AG09309 (cell line): ENCODE measurements at regions not wholly inside any gene's neighbourhood (a gene's known extent, or its start where the extent isn't known, plus 50 kb on each side); places are given as distances from the start of the nearest gene placed in this dataset.
"Not testable (repeated sequence)": the region's sequence is repeated elsewhere in the genome, so short reads cannot be mapped to it uniquely, and the experiment has no call there.

ENCODE experiments used
- DNase-seq: peaks from one replicate; pipeline ENCODE4 v3.0.0-alpha.2; 2010; ENCODE audit warnings: low read depth
- H3K4me3 ChIP-seq: 2 replicates; pipeline ENCODE4 v1.5.1; 2011; ENCODE audit warnings: mild to moderate bottlenecking, low read depth, low read length, moderate library complexity; ENCODE audit not compliant: control insufficient read depth
- CTCF ChIP-seq: IDR thresholded peaks from 2 replicates; pipeline ENCODE4 v1.5.1; 2011; ENCODE audit warnings: mild to moderate bottlenecking, low read depth, low read length, inconsistent platforms; ENCODE audit not compliant: insufficient read depth, control insufficient read depth; ENCODE audit errors: missing control alignments

GRCh38 chr3:132124096-132124495, 89.3 kb upstream of the CPNE4 start:
- H3K4me3 ChIP-seq = no peak overlapping the region
- no peak for TF ChIP-seq CTCF
- DNase-seq = no peak

GRCh38 chr3:132124651-132125284, 90.0 kb upstream of the CPNE4 start:
- TF ChIP-seq CTCF = no peak
- no peak for DNase-seq
- H3K4me3 ChIP-seq = no peak overlapping the region

- DNase-seq = peak; percentile 73
Observed at GRCh38 chr3:132134611-132135010, 99.8 kb upstream of the CPNE4 start.

DNA sequence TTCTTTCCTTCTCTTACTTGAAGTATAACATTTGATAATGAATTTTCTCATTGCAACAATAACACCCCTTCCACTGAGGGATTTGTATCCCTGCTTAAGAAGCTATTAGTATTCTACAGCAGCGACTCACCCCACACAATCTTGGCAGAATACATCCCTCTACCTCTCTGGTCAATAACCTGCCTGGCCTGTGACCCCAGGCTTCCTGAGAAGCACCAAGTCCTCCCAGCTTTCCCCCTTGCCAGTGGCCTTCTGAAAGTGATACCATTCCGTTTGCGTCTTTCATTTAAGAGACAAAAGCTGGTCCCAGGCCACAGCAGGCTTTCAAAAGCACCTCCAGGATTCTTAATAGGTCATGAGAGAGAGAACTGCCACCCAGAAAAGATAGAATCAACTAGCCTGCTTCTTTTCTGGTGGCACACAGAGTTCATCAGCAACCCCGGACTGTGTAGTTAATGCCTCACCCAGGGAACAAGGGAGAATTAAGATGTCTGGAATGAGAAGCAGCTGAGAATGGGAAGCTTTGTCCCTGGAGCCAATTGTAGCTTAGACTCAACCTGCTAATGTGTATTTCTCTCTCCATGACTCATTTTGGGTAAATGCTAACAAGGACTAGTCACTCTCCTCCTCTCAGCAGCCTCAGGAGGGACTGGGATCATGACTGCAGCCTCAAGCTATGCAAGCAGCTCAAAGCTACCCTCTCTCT, 101.0 kb upstream of the CPNE4 start:
- peak; percentile 92 for DNase-seq
- no peak for TF ChIP-seq CTCF
- H3K4me3 ChIP-seq = peak overlapping the region; percentile 12; the same call in 1 of the 2 replicates

More at GRCh38 chr3:132134611-132135010, 99.8 kb upstream of the CPNE4 start:
- no peak overlapping the region for H3K4me3 ChIP-seq
- TF ChIP-seq CTCF = no peak

- DNase-seq = no peak
- TF ChIP-seq CTCF = no peak
- H3K4me3 ChIP-seq = no peak overlapping the region
Observed at GRCh38 chr3:132136334-132136716, 101.5 kb upstream of the CPNE4 start.

DNA sequence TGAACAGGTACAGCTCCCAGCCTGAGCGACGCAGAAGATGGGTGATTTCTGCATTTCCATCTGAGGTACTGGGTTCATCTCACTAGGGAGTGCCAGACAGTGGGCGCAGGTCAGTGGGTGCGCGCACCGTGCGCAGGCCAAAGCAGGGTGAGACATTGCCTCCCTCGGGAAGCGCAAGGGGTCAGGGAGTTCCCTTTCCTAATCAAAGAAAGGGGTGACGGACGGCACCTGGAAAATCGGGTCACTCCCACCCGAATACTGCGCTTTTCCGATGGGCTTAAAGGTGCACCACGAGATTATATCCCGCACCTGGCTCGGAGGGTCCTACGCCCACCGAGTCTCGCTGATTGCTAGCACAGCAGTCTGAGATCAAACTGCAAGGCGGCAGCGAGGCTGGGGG, 102.1 kb upstream of the CPNE4 start:
- not testable (repeated sequence) for DNase-seq, H3K4me3 ChIP-seq

DNA sequence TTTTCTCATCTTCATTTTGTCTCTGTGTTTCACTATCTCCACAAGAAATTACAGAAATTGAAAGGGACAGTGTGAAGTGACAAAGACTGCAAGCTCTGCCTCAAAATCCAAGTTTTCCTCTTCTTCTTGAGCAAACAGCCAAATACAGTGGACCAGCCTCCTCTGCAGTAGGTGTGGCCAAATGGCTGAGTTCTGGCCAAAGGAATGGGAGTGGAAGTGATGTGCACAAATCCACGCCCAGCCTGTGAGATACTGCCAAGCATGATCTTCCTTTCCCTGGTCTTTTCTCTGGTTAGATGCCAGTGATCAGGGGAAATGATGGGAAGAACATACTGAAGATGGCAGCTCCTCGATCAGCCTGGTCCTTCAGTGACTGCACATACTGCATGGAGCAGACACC, 111.0 kb upstream of the CPNE4 start:
- no peak for DNase-seq
- H3K4me3 ChIP-seq = no peak overlapping the region
- TF ChIP-seq CTCF = no peak
